ENCODE measurements at regions not wholly inside any gene's neighbourhood (a gene's known extent, or its start where the extent isn't known, plus 50 kb on each side); places are given as distances from the start of the nearest gene placed in this dataset.
"Not testable (repeated sequence)": the region's sequence is repeated elsewhere in the genome, so short reads cannot be mapped to it uniquely, and the experiment has no call there.

DNA sequence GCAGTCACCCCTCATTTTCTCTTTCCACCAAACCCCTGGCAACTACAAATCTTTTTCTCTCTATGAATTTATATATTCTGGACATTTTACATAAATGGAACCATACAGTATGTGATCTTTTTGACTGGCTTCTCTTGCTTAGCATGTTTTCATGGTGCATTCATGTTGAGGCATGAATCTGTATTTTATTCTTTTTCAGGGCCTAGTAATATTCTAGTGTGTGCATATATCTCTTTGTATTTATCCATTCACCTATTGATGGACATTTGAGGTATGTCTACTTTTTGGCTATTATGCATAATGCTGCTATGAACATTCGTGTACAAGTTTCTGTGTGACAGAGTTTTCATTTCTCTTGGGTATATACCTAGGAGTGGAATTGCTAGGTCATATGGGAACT lies 78.2 kb downstream of the HACD1 start:
- TF ChIP-seq, protein P1, sequence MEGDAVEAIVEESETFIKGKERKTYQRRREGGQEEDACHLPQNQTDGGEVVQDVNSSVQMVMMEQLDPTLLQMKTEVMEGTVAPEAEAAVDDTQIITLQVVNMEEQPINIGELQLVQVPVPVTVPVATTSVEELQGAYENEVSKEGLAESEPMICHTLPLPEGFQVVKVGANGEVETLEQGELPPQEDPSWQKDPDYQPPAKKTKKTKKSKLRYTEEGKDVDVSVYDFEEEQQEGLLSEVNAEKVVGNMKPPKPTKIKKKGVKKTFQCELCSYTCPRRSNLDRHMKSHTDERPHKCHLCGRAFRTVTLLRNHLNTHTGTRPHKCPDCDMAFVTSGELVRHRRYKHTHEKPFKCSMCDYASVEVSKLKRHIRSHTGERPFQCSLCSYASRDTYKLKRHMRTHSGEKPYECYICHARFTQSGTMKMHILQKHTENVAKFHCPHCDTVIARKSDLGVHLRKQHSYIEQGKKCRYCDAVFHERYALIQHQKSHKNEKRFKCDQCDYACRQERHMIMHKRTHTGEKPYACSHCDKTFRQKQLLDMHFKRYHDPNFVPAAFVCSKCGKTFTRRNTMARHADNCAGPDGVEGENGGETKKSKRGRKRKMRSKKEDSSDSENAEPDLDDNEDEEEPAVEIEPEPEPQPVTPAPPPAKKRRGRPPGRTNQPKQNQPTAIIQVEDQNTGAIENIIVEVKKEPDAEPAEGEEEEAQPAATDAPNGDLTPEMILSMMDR (IDR thresholded peaks at IDR 0.05; ENCODE audit: control insufficient read depth, extremely low read depth, insufficient read depth): no peak
- no peak for DNase-seq (ENCODE audit: low read depth)
- H3K4me3 ChIP-seq (ENCODE audit: low read depth, low read length): no peak overlapping the region

DNA sequence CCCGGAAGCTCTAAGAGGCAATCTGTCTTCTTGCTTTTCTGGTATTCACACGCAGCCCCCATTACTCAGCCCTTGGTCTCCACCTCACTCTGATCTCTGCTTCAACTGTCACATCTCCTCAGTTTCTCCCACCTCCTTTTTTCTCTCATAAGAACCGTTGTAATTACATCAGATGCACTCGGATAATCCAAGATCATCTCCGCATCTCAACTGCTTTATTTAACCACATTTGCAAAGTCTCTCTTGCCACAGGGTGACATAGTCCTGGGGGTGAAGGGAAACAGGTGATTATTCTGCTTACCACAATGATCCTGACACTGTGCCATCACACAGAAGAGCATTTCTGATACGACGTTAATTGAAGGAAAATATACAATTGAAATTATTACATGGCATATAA lies 79.9 kb downstream of the HACD1 start:
- no peak overlapping the region for H3K4me3 ChIP-seq (ENCODE audit: low read depth, low read length)
- TF ChIP-seq, protein P1 (IDR thresholded peaks at IDR 0.05; ENCODE audit: control insufficient read depth, extremely low read depth, insufficient read depth): no peak
- no peak for DNase-seq (ENCODE audit: low read depth)

DNA sequence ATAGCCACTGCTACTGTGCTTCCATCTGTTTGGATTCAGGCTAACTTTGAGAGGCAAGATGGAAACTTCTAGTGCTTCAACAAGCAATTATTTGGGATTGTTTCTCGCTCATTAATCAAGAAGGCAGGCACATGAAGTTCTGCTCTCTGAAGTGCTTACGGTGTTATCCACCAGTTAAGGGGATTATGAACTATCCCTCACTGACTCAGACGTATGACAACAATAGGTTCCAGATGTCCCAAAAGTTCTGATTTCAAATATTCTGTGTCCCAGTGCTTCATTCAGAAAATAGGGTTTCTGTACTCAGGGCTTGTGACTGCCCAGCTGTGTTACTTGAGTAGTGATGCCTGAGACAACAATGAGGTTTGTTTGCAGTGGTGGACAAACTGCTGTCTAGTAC lies 81.0 kb downstream of the HACD1 start:
- TF ChIP-seq, protein P1 (IDR thresholded peaks at IDR 0.05; ENCODE audit: control insufficient read depth, extremely low read depth, insufficient read depth): no peak
- H3K4me3 ChIP-seq (ENCODE audit: low read depth, low read length): no peak overlapping the region
- no peak for DNase-seq (ENCODE audit: low read depth)

DNA sequence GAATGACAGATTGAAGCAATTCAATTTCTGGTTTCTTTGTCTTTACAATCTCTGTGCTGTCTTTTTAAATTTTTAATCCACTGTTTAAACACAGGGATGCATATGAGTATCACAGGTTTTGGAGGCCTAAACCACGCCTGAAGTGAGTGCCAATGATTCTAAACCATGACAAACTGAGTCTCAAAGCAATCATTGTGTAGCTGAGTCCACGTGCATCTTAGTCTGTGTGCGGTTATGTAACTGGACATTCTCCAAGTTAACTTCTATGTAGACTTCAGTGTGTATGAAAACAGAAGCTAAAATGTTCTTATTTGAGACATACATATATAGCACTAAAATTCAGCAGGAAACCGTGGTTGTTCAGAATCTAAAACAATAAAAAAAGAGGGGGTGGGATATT lies 79.3 kb upstream of the ST8SIA6 start:
- no peak for DNase-seq (ENCODE audit: low read depth)
- TF ChIP-seq, protein P1 (IDR thresholded peaks at IDR 0.05; ENCODE audit: control insufficient read depth, extremely low read depth, insufficient read depth): no peak
- no peak overlapping the region for H3K4me3 ChIP-seq (ENCODE audit: low read depth, low read length)

DNA sequence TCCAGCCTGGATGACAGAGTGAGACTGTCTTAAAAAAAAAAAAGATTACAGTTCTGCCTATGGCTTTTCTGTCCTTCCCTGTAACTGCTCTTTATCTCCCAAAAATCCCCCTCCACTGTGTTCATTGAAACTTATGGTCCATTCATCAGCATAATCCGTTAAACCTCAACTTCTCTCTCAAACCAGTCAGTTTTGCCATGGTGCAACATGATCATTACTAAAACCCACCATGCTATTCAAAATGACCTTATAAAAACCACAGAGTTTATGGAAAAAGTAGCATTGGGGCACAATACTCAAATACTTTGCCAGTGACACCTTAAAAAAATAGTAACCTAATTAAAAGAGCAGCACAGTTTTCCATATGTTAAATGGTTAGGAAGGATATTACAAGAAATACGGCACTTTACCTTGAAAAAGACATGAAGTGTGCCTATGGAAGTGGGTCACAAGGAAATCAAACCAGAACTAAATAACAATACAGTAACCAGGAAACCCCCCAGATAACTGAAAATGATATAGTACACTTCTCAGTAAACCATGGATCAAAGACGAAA lies 74.0 kb upstream of the ST8SIA6 start:
- no peak for DNase-seq (ENCODE audit: low read depth)
- TF ChIP-seq, protein P1 (IDR thresholded peaks at IDR 0.05; ENCODE audit: control insufficient read depth, extremely low read depth, insufficient read depth): no peak
- no peak overlapping the region for H3K4me3 ChIP-seq (ENCODE audit: low read depth, low read length)

DNA sequence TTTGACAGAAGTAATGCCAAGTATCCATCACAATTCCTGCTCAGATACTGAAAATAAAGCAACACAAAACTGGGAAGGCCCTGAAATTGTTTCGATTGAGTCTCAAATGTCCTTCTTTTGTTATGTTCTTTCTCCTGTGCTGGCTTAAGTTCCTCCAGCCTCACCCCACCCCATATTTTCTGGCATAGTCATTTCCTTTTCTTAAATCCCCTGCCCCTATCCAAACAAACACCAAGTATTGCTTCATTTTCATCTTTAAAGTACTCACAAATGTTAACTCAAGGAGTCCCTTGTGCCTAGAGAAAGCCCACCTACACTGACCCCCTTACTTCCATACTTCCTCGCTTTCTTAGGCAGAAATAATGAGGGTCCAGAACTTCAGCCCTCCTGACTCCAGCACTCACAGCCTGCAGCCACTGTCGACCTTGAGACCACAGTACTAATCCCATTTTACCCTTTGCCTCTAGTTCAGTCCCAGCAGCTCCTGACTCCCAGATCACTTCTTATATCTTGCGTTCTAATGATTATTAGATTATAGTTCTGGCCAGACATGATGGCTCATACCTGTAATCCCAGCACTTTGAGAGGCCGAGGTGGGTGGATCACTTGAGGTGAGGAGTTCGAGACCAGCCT lies 73.2 kb upstream of the ST8SIA6 start:
- no peak overlapping the region for H3K4me3 ChIP-seq (ENCODE audit: low read depth, low read length)
- no peak for DNase-seq (ENCODE audit: low read depth)
- TF ChIP-seq, protein P1 (IDR thresholded peaks at IDR 0.05; ENCODE audit: control insufficient read depth, extremely low read depth, insufficient read depth): no peak

DNA sequence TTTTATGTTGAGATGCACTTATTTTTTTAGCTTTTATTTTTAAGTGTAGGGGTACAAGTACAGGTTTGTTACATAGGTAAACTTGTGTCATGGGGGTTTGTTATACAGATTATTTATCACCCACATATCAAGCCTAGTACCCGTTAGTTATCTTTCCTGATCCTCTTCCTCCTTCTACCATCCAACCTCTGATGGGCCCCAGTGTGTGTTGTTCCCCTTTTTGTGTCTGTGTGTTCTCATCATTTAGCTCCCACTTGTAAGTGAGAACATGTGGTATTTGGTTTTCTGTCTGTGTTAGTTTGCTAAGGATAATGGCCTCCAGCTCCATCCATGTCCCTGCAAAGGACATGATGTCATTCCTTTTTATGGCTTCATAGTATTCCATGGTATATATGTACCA lies 72.2 kb upstream of the ST8SIA6 start:
- H3K4me3 ChIP-seq (ENCODE audit: low read depth, low read length); DNase-seq (ENCODE audit: low read depth): not testable (repeated sequence)

All from LNCaP clone FGC (cell line).